ENCODE measurements at regions not wholly inside any gene's neighbourhood (a gene's known extent, or its start where the extent isn't known, plus 50 kb on each side); places are given as distances from the start of the nearest gene placed in this dataset.

- ChIA-PET CTCF (interaction anchor here (0.6 kb wide), 1 partner anchor 19 kb away, joined by 15 read pairs; no protein-coding TSS in a partner anchor), POLR2A (no interaction called here)
- intact Hi-C loops (cut with micrococcal nuclease; ENCODE audit: unreplicated experiment): no loop called here
- in situ Hi-C loops (cut with HindIII; ENCODE audit: low pct_unique_long_range_greater_than_20kb, low sequenced_read_pairs): no loop called here
- Histone ChIP-seq H3K27me3 (ENCODE audit: control insufficient read depth, insufficient read depth, low read length) (no peaks in the 10 kb centered on the region), H3K4me1 (ENCODE audit: control insufficient read depth, insufficient read depth, low read length) (no peaks in the 10 kb centered on the region), H3K9me3 (ENCODE audit: control insufficient read depth, insufficient read depth, low read depth, low read length) (no peaks in the 10 kb centered on the region), H3K27ac (ENCODE audit: low read length) (no peak overlapping the region), H3K36me3 (ENCODE audit: control insufficient read depth, insufficient read depth, low read length) (no peaks in the 10 kb centered on the region), H3K4me3 (ENCODE audit: low read depth in 2 of 2, low read length in 2 of 2) (no peak overlapping the region)
- ATAC-seq (no peak), DNase-seq (ENCODE audit: low read depth, low spot score) (no peak)
- BruUV-seq (replicated peaks): no TSS peak
- TF ChIP-seq SIN3A (IDR thresholded peaks at IDR 0.05; ENCODE audit: borderline replicate concordance, insufficient read depth, low read depth, low read length): no peak
Observed at GRCh38 chr4:100312615-100313350, 122.5 kb upstream of the DDIT4L start.

- no peak for DNase-seq (ENCODE audit: low read depth, low spot score)
- in situ Hi-C loops (cut with HindIII; ENCODE audit: low pct_unique_long_range_greater_than_20kb, low sequenced_read_pairs) (no loop called here), intact Hi-C loops (cut with micrococcal nuclease; ENCODE audit: unreplicated experiment) (no loop called here)
- BruUV-seq (replicated peaks): no TSS peak
- Histone ChIP-seq H3K36me3 (ENCODE audit: control insufficient read depth, insufficient read depth, low read length) (no peaks in the 10 kb centered on the region), H3K4me1 (ENCODE audit: control insufficient read depth, insufficient read depth, low read length) (no peaks in the 10 kb centered on the region), H3K9me3 (ENCODE audit: control insufficient read depth, insufficient read depth, low read depth, low read length) (no peaks in the 10 kb centered on the region), H3K27me3 (ENCODE audit: control insufficient read depth, insufficient read depth, low read length) (no peaks in the 10 kb centered on the region), H3K4me3 (ENCODE audit: low read depth in 2 of 2, low read length in 2 of 2) (no peak overlapping the region), H3K27ac (ENCODE audit: low read length) (no peak overlapping the region)
- no peak for TF ChIP-seq REST (IDR thresholded peaks at IDR 0.05; ENCODE audit: insufficient read depth in 1 of 2, low read depth in 2 of 2, low read length in 1 of 2)
- ChIA-PET POLR2A (no interaction called here), CTCF (no interaction called here)
- no peak for ATAC-seq
Observed at GRCh38 chr4:100311181-100311580, 120.9 kb upstream of the DDIT4L start.

- no TSS peak for BruUV-seq (replicated peaks)
- Histone ChIP-seq H3K4me1 (ENCODE audit: control insufficient read depth, insufficient read depth, low read length) (no peaks in the 10 kb centered on the region), H3K27ac (ENCODE audit: low read length) (no peak overlapping the region), H3K4me3 (ENCODE audit: low read depth in 2 of 2, low read length in 2 of 2) (no peak overlapping the region), H3K36me3 (ENCODE audit: control insufficient read depth, insufficient read depth, low read length) (no peaks in the 10 kb centered on the region), H3K9me3 (ENCODE audit: control insufficient read depth, insufficient read depth, low read depth, low read length) (no peaks in the 10 kb centered on the region), H3K27me3 (ENCODE audit: control insufficient read depth, insufficient read depth, low read length) (no peaks in the 10 kb centered on the region)
- POLR2A ChIA-PET: no interaction called here
- no peak for ATAC-seq
- TF ChIP-seq SIN3A (IDR thresholded peaks at IDR 0.05; ENCODE audit: borderline replicate concordance, insufficient read depth, low read depth, low read length) (no peak), POLR2AphosphoS5 (IDR thresholded peaks at IDR 0.05; ENCODE audit: low read depth, low read length) (no peak), CTCF (IDR thresholded peaks at IDR 0.05) (no peak)
- DNase-seq (ENCODE audit: low read depth, low spot score): no peak
- CTCF ChIA-PET: no interaction called here
- intact Hi-C loops (cut with micrococcal nuclease; ENCODE audit: unreplicated experiment): no loop called here
- in situ Hi-C loops (cut with HindIII; ENCODE audit: low pct_unique_long_range_greater_than_20kb, low sequenced_read_pairs): no loop called here
Observed at GRCh38 chr4:100306018-100306417, 115.8 kb upstream of the DDIT4L start.

Data from Panc1 (cell line).